Mesothelial cell of epicardium (in vitro differentiated cells): ENCODE measurements at regions not wholly inside any gene's neighbourhood (a gene's known extent, or its start where the extent isn't known, plus 50 kb on each side); places are given as distances from the start of the nearest gene placed in this dataset.

Experiments used
- DNase-seq, 2 experiments: peaks; one replicate each; pipeline ENCODE4 v3.0.0; 2021; ENCODE audit warnings: low spot score in 2 of 2; ENCODE audit not compliant: unreplicated experiment in 2 of 2
- H3K27ac Mint-ChIP-seq: 2 replicates; pipeline ENCODE4 v1.8.0; 2021; ENCODE audit warnings: mixed read lengths
- H3K27me3 Mint-ChIP-seq: 2 replicates; pipeline ENCODE4 v1.8.0; 2021; ENCODE audit warnings: low read depth, mixed read lengths
- H3K36me3 Mint-ChIP-seq: 2 replicates; pipeline ENCODE4 v1.8.0; 2021; ENCODE audit warnings: mixed read lengths
- H3K4me1 Mint-ChIP-seq: 2 replicates; pipeline ENCODE4 v1.8.0; 2021; ENCODE audit warnings: mixed read lengths
- H3K4me3 Mint-ChIP-seq: 2 replicates; pipeline ENCODE4 v1.8.0; 2021; ENCODE audit warnings: mild to moderate bottlenecking, moderate library complexity, mixed read lengths
- H3K9me3 Mint-ChIP-seq: 2 replicates; pipeline ENCODE4 v1.8.0; 2021; ENCODE audit warnings: mixed read lengths
- CTCF ChIP-seq: fragments of 200-600 bp; sonication (generic); IDR thresholded peaks from one replicate; pipeline ENCODE4 v1.5.0; 2021; ENCODE audit warnings: antibody characterized with exemption; ENCODE audit not compliant: unreplicated experiment

- Mint-ChIP-seq H3K27ac (no peak overlapping the region), H3K4me1 (no peaks in the 10 kb centered on the region), H3K4me3 (no peak overlapping the region), H3K9me3 (no peaks in the 10 kb centered on the region), H3K36me3 (no peaks in the 10 kb centered on the region), H3K27me3 (no peaks in the 10 kb centered on the region)
- no peak for TF ChIP-seq CTCF
- no peak for DNase-seq
These were observed 732.5 kb upstream of the POM121L12 start for GRCh38 chr7:52302765-52303520.

- H3K27ac Mint-ChIP-seq = no peak overlapping the region
- DNase-seq = no peak
- H3K27me3 Mint-ChIP-seq = no peaks in the 10 kb centered on the region
- TF ChIP-seq CTCF = no peak
- no peaks in the 10 kb centered on the region for H3K9me3 Mint-ChIP-seq
- H3K36me3 Mint-ChIP-seq = no peaks in the 10 kb centered on the region
- H3K4me3 Mint-ChIP-seq = no peak overlapping the region
- no peaks in the 10 kb centered on the region for H3K4me1 Mint-ChIP-seq
These were observed 738.3 kb upstream of the POM121L12 start for GRCh38 chr7:52297128-52297527.

- Mint-ChIP-seq H3K27me3 (no peaks in the 10 kb centered on the region), H3K4me3 (no peak overlapping the region), H3K9me3 (no peaks in the 10 kb centered on the region), H3K4me1 (peaks cover 6% of the 10 kb centered on the region), H3K27ac (no peak overlapping the region), H3K36me3 (no peaks in the 10 kb centered on the region)
- no peak for TF ChIP-seq CTCF
- no peak for DNase-seq
These were observed 740.5 kb upstream of the POM121L12 start for GRCh38 chr7:52294942-52295341.

- Mint-ChIP-seq H3K36me3 (no peaks in the 10 kb centered on the region), H3K27ac (no peak overlapping the region), H3K4me3 (no peak overlapping the region), H3K27me3 (no peaks in the 10 kb centered on the region), H3K4me1 (peaks cover 12% of the 10 kb centered on the region), H3K9me3 (no peaks in the 10 kb centered on the region)
- no peak for DNase-seq
- no peak for TF ChIP-seq CTCF
These were observed 746.2 kb upstream of the POM121L12 start for GRCh38 chr7:52289247-52289646.

- H3K36me3 Mint-ChIP-seq = no peaks in the 10 kb centered on the region
- no peaks in the 10 kb centered on the region for H3K27me3 Mint-ChIP-seq
- H3K4me3 Mint-ChIP-seq = no peak overlapping the region
- H3K4me1 Mint-ChIP-seq = peaks cover 14% of the 10 kb centered on the region
- no peak overlapping the region for H3K27ac Mint-ChIP-seq
- no peak for DNase-seq
- TF ChIP-seq CTCF = no peak
- no peaks in the 10 kb centered on the region for H3K9me3 Mint-ChIP-seq
These were observed 747.7 kb upstream of the POM121L12 start for GRCh38 chr7:52287698-52288097.
